GM23338 (cell line): ENCODE measurements at regions not wholly inside any gene's neighbourhood (a gene's known extent, or its start where the extent isn't known, plus 50 kb on each side); places are given as distances from the start of the nearest gene placed in this dataset.

Experiments used
- ATAC-seq: fragments of 200-7000 bp; cut with Tn5 transposase; 3 replicates; pipeline ENCODE4 v1.9.1; 2020
- DNase-seq: peaks from one replicate; pipeline ENCODE4 v3.0.0-alpha.2; 2015; ENCODE audit warnings: low spot score
- H2AFZ ChIP-seq: fragments of 200-600 bp; sonication (generic); 2 replicates; pipeline ENCODE4 v1.8.0; 2016; ENCODE audit warnings: antibody characterized with exemption, mild to moderate bottlenecking, moderate library complexity
- H3F3A ChIP-seq: fragments of 200-600 bp; sonication (generic); replicated peaks from 2 replicates; pipeline ENCODE4 v1.8.0; 2017; ENCODE audit warnings: antibody characterized with exemption, mixed run types, low read depth
- H3K27ac ChIP-seq: fragments of 200-600 bp; sonication (generic); 2 replicates; pipeline ENCODE4 v1.6.1; 2016; ENCODE audit warnings: low read depth
- H3K27me3 ChIP-seq: fragments of 200-600 bp; sonication (generic); 2 replicates; pipeline ENCODE4 v1.8.0; 2016; ENCODE audit warnings: mild to moderate bottlenecking, mixed run types, moderate library complexity; ENCODE audit not compliant: insufficient read depth
- H3K36me3 ChIP-seq: fragments of 200-600 bp; sonication (generic); 2 replicates; pipeline ENCODE4 v1.8.0; 2016; ENCODE audit warnings: mild to moderate bottlenecking; ENCODE audit not compliant: insufficient read depth
- H3K4me1 ChIP-seq: fragments of 200-600 bp; sonication (generic); 2 replicates; pipeline ENCODE4 v1.8.0; 2016; ENCODE audit warnings: mild to moderate bottlenecking, moderate library complexity; ENCODE audit not compliant: insufficient read depth
- H3K4me2 ChIP-seq: fragments of 200-600 bp; sonication (generic); 2 replicates; pipeline ENCODE4 v1.7.1; 2017; ENCODE audit warnings: mixed run types
- H3K4me3 ChIP-seq: fragments of 200-600 bp; sonication (generic); 2 replicates; pipeline ENCODE4 v1.6.1; 2016; ENCODE audit warnings: mixed run types
- H3K79me2 ChIP-seq: fragments of 200-600 bp; sonication (generic); replicated peaks from 2 replicates; pipeline ENCODE4 v1.8.0; 2017; ENCODE audit warnings: mild to moderate bottlenecking; ENCODE audit not compliant: insufficient read depth
- H3K9me2 ChIP-seq: fragments of 200-600 bp; sonication (generic); 2 replicates; pipeline ENCODE4 v1.8.0; 2017; ENCODE audit not compliant: insufficient read depth
- H4K20me1 ChIP-seq: fragments of 200-600 bp; sonication (generic); replicated peaks from 2 replicates; pipeline ENCODE4 v1.8.0; 2017; ENCODE audit warnings: mild to moderate bottlenecking; ENCODE audit not compliant: insufficient read depth
- H3K27ac Mint-ChIP-seq: 2 replicates; pipeline ENCODE4 v1.8.0; 2020; ENCODE audit warnings: inconsistent platforms, mild to moderate bottlenecking, moderate library complexity, mixed read lengths
- H3K27me3 Mint-ChIP-seq: 3 replicates; pipeline ENCODE4 v1.8.0; 2022; ENCODE audit warnings: low read depth, mild to moderate bottlenecking, moderate library complexity, mixed read lengths, inconsistent platforms; ENCODE audit not compliant: insufficient read depth, poor library complexity
- H3K36me3 Mint-ChIP-seq: 3 replicates; pipeline ENCODE4 v1.8.0; 2021; ENCODE audit warnings: low read depth, mild to moderate bottlenecking, inconsistent platforms, moderate library complexity, mixed read lengths
- H3K4me1 Mint-ChIP-seq: 3 replicates; pipeline ENCODE4 v1.8.0; 2020; ENCODE audit warnings: mild to moderate bottlenecking, inconsistent platforms, mixed read lengths
- H3K4me3 Mint-ChIP-seq: 3 replicates; pipeline ENCODE4 v1.8.0; 2021; ENCODE audit warnings: moderate library complexity, mild to moderate bottlenecking, inconsistent platforms, mixed read lengths
- H3K9me3 Mint-ChIP-seq: 3 replicates; pipeline ENCODE4 v1.8.0; 2020; ENCODE audit warnings: moderate library complexity, mild to moderate bottlenecking, inconsistent platforms, mixed read lengths
- CREB1 ChIP-seq: fragments of 250-450 bp; sonication (Bioruptor Pico); IDR thresholded peaks from 2 replicates; pipeline ENCODE4 v1.5.0; 2020; ENCODE audit warnings: low read depth, mild to moderate bottlenecking, moderate library complexity
- EZH2phosphoT487 ChIP-seq: fragments of 200-600 bp; sonication (generic); IDR thresholded peaks from one replicate; pipeline ENCODE4 v1.8.1; 2018; ENCODE audit warnings: antibody characterized with exemption; ENCODE audit not compliant: unreplicated experiment
- POLR2AphosphoS5 ChIP-seq: IDR thresholded peaks from 2 replicates; pipeline ENCODE4 v1.6.1; 2016; ENCODE audit warnings: antibody characterized with exemption, low read depth
- TF ChIP-seq, protein P1 (sequence below), 2 experiments: fragments of 200-600 bp in 1 of 2; sonication (generic) in 1 of 2; conservative IDR thresholded peaks; 2 replicates each; pipeline versions ENCODE4 v1.5.1 to v1.6.1; 2016 to 2017; ENCODE audit warnings: antibody characterized with exemption in 2 of 2, low read depth in 2 of 2, mild to moderate bottlenecking in 2 of 2, moderate library complexity in 1 of 2
- TF ChIP-seq, protein P2 (sequence below): IDR thresholded peaks from 2 replicates; pipeline ENCODE4 v1.6.1; 2016; ENCODE audit warnings: antibody characterized with exemption
- TF ChIP-seq, protein P3 (sequence below): fragments of 250-450 bp; sonication (Bioruptor Pico); IDR thresholded peaks from 2 replicates; pipeline ENCODE4 v1.5.0; 2020; ENCODE audit warnings: mild to moderate bottlenecking, moderate library complexity

DNA sequence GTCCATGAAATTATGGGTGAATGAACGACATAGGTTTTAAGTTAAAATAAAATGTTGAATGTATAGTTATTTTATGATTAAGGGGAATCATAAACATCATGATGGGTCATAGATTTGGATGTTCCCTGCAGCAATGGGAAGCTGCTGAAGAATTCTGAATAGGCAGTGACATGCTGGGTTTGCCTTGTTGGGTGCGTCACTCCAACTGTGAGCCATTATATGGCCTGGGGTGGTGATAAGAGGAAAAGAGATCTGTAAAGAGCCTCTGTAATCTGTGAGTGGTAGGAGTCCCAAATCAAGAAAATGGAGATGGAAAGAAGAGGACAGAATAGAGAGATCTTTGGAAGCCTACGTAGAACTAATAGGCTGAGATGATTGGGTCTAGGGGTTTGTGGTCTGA is 58.1 kb upstream of the GPR26 start:
- no peaks in the 10 kb centered on the region for H4K20me1 ChIP-seq
- Mint-ChIP-seq H3K4me3 (peak overlapping the region; percentile 5; the same call in 1 of the 3 replicates), H3K4me1 (peaks cover 38% of the 10 kb centered on the region)

More for the DNA sequence above, 58.1 kb upstream of the GPR26 start:
- TF ChIP-seq EZH2phosphoT487: no peak
- TF ChIP-seq, protein P1, sequence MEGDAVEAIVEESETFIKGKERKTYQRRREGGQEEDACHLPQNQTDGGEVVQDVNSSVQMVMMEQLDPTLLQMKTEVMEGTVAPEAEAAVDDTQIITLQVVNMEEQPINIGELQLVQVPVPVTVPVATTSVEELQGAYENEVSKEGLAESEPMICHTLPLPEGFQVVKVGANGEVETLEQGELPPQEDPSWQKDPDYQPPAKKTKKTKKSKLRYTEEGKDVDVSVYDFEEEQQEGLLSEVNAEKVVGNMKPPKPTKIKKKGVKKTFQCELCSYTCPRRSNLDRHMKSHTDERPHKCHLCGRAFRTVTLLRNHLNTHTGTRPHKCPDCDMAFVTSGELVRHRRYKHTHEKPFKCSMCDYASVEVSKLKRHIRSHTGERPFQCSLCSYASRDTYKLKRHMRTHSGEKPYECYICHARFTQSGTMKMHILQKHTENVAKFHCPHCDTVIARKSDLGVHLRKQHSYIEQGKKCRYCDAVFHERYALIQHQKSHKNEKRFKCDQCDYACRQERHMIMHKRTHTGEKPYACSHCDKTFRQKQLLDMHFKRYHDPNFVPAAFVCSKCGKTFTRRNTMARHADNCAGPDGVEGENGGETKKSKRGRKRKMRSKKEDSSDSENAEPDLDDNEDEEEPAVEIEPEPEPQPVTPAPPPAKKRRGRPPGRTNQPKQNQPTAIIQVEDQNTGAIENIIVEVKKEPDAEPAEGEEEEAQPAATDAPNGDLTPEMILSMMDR (conservative IDR thresholded peaks at IDR 0.05; ENCODE audit: low read depth in 2 of 2): no peak
- no peak for TF ChIP-seq POLR2AphosphoS5
- TF ChIP-seq CREB1 (CRISPR knock-in tag): no peak
- TF ChIP-seq, protein P2, sequence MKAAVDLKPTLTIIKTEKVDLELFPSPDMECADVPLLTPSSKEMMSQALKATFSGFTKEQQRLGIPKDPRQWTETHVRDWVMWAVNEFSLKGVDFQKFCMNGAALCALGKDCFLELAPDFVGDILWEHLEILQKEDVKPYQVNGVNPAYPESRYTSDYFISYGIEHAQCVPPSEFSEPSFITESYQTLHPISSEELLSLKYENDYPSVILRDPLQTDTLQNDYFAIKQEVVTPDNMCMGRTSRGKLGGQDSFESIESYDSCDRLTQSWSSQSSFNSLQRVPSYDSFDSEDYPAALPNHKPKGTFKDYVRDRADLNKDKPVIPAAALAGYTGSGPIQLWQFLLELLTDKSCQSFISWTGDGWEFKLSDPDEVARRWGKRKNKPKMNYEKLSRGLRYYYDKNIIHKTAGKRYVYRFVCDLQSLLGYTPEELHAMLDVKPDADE: no peak
- TF ChIP-seq, protein P3, sequence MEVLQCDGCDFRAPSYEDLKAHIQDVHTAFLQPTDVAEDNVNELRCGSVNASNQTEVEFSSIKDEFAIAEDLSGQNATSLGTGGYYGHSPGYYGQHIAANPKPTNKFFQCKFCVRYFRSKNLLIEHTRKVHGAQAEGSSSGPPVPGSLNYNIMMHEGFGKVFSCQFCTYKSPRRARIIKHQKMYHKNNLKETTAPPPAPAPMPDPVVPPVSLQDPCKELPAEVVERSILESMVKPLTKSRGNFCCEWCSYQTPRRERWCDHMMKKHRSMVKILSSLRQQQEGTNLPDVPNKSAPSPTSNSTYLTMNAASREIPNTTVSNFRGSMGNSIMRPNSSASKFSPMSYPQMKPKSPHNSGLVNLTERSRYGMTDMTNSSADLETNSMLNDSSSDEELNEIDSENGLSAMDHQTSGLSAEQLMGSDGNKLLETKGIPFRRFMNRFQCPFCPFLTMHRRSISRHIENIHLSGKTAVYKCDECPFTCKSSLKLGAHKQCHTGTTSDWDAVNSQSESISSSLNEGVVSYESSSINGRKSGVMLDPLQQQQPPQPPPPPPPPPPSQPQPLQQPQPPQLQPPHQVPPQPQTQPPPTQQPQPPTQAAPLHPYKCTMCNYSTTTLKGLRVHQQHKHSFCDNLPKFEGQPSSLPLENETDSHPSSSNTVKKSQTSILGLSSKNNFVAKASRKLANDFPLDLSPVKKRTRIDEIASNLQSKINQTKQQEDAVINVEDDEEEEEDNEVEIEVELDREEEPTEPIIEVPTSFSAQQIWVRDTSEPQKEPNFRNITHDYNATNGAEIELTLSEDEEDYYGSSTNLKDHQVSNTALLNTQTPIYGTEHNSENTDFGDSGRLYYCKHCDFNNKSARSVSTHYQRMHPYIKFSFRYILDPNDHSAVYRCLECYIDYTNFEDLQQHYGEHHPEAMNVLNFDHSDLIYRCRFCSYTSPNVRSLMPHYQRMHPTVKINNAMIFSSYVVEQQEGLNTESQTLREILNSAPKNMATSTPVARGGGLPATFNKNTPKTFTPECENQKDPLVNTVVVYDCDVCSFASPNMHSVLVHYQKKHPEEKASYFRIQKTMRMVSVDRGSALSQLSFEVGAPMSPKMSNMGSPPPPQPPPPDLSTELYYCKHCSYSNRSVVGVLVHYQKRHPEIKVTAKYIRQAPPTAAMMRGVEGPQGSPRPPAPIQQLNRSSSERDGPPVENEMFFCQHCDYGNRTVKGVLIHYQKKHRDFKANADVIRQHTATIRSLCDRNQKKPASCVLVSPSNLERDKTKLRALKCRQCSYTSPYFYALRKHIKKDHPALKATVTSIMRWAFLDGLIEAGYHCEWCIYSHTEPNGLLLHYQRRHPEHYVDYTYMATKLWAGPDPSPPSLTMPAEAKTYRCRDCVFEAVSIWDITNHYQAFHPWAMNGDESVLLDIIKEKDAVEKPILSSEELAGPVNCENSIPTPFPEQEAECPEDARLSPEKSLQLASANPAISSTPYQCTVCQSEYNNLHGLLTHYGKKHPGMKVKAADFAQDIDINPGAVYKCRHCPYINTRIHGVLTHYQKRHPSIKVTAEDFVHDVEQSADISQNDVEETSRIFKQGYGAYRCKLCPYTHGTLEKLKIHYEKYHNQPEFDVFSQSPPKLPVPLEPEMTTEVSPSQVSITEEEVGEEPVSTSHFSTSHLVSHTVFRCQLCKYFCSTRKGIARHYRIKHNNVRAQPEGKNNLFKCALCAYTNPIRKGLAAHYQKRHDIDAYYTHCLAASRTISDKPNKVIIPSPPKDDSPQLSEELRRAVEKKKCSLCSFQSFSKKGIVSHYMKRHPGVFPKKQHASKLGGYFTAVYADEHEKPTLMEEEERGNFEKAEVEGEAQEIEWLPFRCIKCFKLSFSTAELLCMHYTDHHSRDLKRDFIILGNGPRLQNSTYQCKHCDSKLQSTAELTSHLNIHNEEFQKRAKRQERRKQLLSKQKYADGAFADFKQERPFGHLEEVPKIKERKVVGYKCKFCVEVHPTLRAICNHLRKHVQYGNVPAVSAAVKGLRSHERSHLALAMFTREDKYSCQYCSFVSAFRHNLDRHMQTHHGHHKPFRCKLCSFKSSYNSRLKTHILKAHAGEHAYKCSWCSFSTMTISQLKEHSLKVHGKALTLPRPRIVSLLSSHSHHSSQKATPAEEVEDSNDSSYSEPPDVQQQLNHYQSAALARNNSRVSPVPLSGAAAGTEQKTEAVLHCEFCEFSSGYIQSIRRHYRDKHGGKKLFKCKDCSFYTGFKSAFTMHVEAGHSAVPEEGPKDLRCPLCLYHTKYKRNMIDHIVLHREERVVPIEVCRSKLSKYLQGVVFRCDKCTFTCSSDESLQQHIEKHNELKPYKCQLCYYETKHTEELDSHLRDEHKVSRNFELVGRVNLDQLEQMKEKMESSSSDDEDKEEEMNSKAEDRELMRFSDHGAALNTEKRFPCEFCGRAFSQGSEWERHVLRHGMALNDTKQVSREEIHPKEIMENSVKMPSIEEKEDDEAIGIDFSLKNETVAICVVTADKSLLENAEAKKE (CRISPR knock-in tag): peak; percentile 65
- Histone ChIP-seq H3K79me2 (no peaks in the 10 kb centered on the region), H3K9me2 (peaks cover 9% of the 10 kb centered on the region), H2AFZ (no peak overlapping the region), H3K27ac (no peak overlapping the region), H3K4me3 (no peak overlapping the region), H3K4me2 (peak overlapping the region; percentile 45), H3K36me3 (no peaks in the 10 kb centered on the region), H3K27me3 (no peaks in the 10 kb centered on the region), H3F3A (no peaks in the 10 kb centered on the region), H3K4me1 (peaks cover 37% of the 10 kb centered on the region)
- peaks cover 2% of the 10 kb centered on the region for H3K27me3 Mint-ChIP-seq
- H3K9me3 Mint-ChIP-seq: no peaks in the 10 kb centered on the region
- peak; percentile 65 for ATAC-seq
- H3K27ac Mint-ChIP-seq: peak overlapping the region; percentile 87; the same call in 1 of the 2 replicates
- H3K36me3 Mint-ChIP-seq: no peaks in the 10 kb centered on the region
- DNase-seq: no peak
